ENCODE measurements at regions not wholly inside any gene's neighbourhood (a gene's known extent, or its start where the extent isn't known, plus 50 kb on each side); places are given as distances from the start of the nearest gene placed in this dataset.

DNA sequence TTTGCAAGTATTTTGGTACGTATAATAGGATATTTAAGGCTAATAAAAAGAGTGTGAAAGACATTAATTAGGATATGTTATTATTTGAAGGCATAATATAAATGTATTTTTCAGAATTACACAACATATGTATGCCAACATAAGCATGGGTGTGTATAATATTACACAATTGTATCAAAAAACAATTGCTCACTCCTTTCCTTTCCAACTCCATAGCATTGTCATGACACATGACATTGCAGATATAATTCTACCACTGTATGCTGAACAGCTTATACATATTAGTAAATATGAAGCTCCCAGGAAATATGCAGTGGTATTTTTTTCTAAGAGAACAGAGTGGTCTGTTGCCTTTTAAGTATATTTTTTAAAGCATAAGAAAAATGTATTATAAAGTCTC is 593.1 kb downstream of the TMX3 start:
- TF ChIP-seq CTCF (IDR thresholded peaks at IDR 0.05): no peak
- TF ChIP-seq EZH2 (IDR thresholded peaks at IDR 0.05): no peak
